DND-41 (cell line): ENCODE measurements at regions not wholly inside any gene's neighbourhood (a gene's known extent, or its start where the extent isn't known, plus 50 kb on each side); places are given as distances from the start of the nearest gene placed in this dataset.

Experiments
- ATAC-seq: fragments of 200-7000 bp; cut with Tn5 transposase; 3 replicates; pipeline ENCODE4 v1.9.1; 2021; ENCODE audit warnings: low read depth; ENCODE audit not compliant: insufficient read depth
- DNase-seq: peaks from one replicate; pipeline ENCODE4 v3.0.0-alpha.2; 2020
- H2AFZ ChIP-seq: 2 replicates; pipeline ENCODE4 v1.6.0; 2012; ENCODE audit warnings: low read depth, low read length
- H3K27ac ChIP-seq: 2 replicates; pipeline ENCODE4 v1.5.1; 2012; ENCODE audit warnings: low read length, inconsistent platforms
- H3K27me3 ChIP-seq: fragments of 200-600 bp; sonication (generic); 2 replicates; pipeline ENCODE4 v1.6.0; 2012; ENCODE audit warnings: low read length, mild to moderate bottlenecking, inconsistent platforms; ENCODE audit not compliant: insufficient read depth, poor library complexity
- H3K36me3 ChIP-seq: 2 replicates; pipeline ENCODE4 v1.5.1; 2012; ENCODE audit warnings: low read length, inconsistent platforms; ENCODE audit not compliant: insufficient read depth
- H3K4me1 ChIP-seq: 2 replicates; pipeline ENCODE4 v1.5.1; 2012; ENCODE audit warnings: mild to moderate bottlenecking, low read length; ENCODE audit not compliant: insufficient read depth
- H3K4me2 ChIP-seq: 2 replicates; pipeline ENCODE4 v1.6.0; 2012; ENCODE audit warnings: mild to moderate bottlenecking, moderate library complexity, low read length, inconsistent platforms; ENCODE audit not compliant: insufficient read depth
- H3K4me3 ChIP-seq, 2 experiments: fragments of 200-600 bp in 1 of 2; shearing (Covaris generic) in 1 of 2; 2 replicates each; pipeline ENCODE4 v1.5.1; 2012 to 2016; ENCODE audit warnings: inconsistent platforms in 2 of 2, low read length in 2 of 2, mild to moderate bottlenecking in 2 of 2, low read depth in 1 of 2, moderate library complexity in 1 of 2
- H3K79me2 ChIP-seq: 2 replicates; pipeline ENCODE4 v1.6.0; 2012; ENCODE audit warnings: low read length, inconsistent platforms; ENCODE audit not compliant: insufficient read depth
- H3K9ac ChIP-seq: 2 replicates; pipeline ENCODE4 v1.6.0; 2012; ENCODE audit warnings: low read depth, mild to moderate bottlenecking, inconsistent platforms, low read length, moderate library complexity
- H3K9me3 ChIP-seq: 2 replicates; pipeline ENCODE4 v1.5.1; 2012; ENCODE audit warnings: low read length, moderate library complexity, mild to moderate bottlenecking, inconsistent platforms; ENCODE audit not compliant: insufficient read depth, severe bottlenecking
- H4K20me1 ChIP-seq: 2 replicates; pipeline ENCODE4 v1.6.0; 2012; ENCODE audit warnings: low read length; ENCODE audit not compliant: insufficient read depth
- EZH2 ChIP-seq: IDR thresholded peaks from 3 replicates; pipeline ENCODE4 v1.6.1; 2012; ENCODE audit warnings: borderline replicate concordance, low read depth, mild to moderate bottlenecking, moderate library complexity, low read length, inconsistent platforms; ENCODE audit not compliant: severe bottlenecking
- TF ChIP-seq, protein P1 (sequence below): IDR thresholded peaks from 2 replicates; pipeline ENCODE4 v1.5.1; 2012; ENCODE audit warnings: borderline replicate concordance, low read length, moderate library complexity, mild to moderate bottlenecking; ENCODE audit not compliant: poor library complexity, severe bottlenecking; ENCODE audit errors: extremely low read depth

DNA sequence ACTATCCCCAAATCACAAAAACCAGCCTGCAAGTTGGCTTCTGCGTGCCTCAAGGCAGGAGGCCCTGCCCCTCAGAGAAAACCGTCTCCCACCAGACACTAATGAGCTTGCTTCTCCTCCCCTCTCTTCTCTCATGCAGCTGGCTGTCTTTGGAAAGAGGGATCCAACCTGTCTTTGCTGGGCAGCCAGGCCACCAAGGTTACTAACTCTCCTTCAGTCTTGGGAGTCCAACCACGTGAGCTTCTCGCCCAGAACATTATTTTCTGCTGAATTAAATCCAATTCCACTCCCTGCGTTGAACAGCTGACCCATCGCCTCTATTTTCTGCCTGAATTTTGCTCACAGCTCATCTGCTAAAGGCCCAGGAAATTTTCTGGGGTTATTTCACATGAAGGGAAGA is 291.3 kb upstream of the NCKAP5 start:
- DNase-seq (no peak), ATAC-seq (no peak)
- no peaks in the 10 kb centered on the region for H3K4me1 ChIP-seq
- peaks cover 5% of the 10 kb centered on the region for H3K27me3 ChIP-seq
- H3K4me3 ChIP-seq, result no peak overlapping the region
- H3K36me3 ChIP-seq, result no peaks in the 10 kb centered on the region
- no peaks in the 10 kb centered on the region for H3K9me3 ChIP-seq
- H3K27ac ChIP-seq, result no peak overlapping the region
- no peak overlapping the region for H3K9ac ChIP-seq
- H4K20me1 ChIP-seq, result no peaks in the 10 kb centered on the region
- TF ChIP-seq EZH2, result no peak
- TF ChIP-seq, protein P1, sequence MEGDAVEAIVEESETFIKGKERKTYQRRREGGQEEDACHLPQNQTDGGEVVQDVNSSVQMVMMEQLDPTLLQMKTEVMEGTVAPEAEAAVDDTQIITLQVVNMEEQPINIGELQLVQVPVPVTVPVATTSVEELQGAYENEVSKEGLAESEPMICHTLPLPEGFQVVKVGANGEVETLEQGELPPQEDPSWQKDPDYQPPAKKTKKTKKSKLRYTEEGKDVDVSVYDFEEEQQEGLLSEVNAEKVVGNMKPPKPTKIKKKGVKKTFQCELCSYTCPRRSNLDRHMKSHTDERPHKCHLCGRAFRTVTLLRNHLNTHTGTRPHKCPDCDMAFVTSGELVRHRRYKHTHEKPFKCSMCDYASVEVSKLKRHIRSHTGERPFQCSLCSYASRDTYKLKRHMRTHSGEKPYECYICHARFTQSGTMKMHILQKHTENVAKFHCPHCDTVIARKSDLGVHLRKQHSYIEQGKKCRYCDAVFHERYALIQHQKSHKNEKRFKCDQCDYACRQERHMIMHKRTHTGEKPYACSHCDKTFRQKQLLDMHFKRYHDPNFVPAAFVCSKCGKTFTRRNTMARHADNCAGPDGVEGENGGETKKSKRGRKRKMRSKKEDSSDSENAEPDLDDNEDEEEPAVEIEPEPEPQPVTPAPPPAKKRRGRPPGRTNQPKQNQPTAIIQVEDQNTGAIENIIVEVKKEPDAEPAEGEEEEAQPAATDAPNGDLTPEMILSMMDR, result no peak
- H3K4me2 ChIP-seq, result no peak overlapping the region
- H3K79me2 ChIP-seq, result no peaks in the 10 kb centered on the region
- H2AFZ ChIP-seq, result no peak overlapping the region

DNA sequence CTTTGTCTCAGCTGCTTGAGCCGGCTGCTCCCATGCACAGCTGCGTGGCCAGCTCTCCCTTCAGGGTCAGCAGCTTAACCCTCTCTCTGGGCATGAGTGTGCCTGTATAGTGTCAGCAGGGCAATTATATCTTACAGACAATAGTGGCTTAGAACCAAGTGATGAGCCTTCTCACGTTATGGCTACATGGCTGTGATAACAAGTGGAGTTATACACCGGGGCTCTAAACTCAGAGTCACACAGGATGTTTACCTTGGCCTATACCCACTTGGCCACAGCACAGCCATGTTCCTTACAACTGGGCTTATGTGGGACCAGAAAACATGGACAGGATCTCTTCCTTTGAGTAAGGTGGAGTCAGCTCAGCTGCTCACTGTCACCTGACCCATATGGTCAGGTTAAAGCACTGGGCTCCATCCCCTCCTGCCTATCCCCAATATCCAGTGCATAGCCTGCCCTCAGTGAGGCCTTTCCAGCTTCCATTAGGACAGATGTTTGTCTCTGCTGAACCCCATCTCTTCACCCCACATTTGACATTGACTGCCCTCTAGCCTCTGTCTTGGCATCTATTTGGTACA is 294.2 kb upstream of the NCKAP5 start:
- no peak overlapping the region for H2AFZ ChIP-seq
- no peak overlapping the region for H3K9ac ChIP-seq
- DNase-seq, result no peak
- no peaks in the 10 kb centered on the region for H4K20me1 ChIP-seq
- no peaks in the 10 kb centered on the region for H3K36me3 ChIP-seq
- no peaks in the 10 kb centered on the region for H3K4me1 ChIP-seq
- no peak for TF ChIP-seq EZH2
- TF ChIP-seq, protein P1, result no peak
- no peak for ATAC-seq
- H3K9me3 ChIP-seq, result no peaks in the 10 kb centered on the region
- no peak overlapping the region for H3K4me3 ChIP-seq
- no peak overlapping the region for H3K27ac ChIP-seq
- peaks cover 9% of the 10 kb centered on the region for H3K27me3 ChIP-seq
- no peak overlapping the region for H3K4me2 ChIP-seq
- no peaks in the 10 kb centered on the region for H3K79me2 ChIP-seq

DNA sequence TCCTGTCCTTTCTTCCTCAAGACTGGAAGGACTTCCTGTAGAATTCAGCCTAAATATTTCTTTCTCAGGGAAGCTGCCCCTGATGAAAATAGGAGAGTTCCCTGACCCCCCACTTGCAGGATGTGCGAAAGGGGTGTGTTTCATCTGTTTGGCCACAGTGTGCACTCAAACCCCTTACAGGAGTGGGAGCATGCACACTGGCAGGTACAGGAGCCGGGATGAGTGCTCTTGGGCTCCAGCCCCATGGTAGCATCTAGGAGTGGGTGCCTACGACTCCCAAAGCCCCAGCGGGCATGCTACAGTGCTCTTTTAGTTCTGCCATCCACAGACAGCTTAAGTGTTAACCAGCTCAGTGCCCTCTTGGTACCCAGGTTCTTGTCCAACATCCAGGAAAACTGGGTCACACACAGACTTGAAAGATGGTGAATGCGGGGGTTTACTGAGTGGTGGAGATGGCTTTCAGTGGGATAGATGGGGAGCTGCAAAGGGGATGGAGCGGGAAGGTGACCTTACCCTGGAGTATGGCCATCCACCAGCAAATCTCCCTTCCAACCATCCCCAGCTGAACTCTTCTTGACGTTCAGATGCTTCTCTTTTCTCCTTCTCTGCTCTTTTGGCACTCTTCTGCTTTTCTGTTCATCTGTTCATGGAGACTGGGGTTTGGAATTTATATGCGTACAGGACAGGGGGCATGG is 295.0 kb upstream of the NCKAP5 start:
- peaks cover 9% of the 10 kb centered on the region for H3K27me3 ChIP-seq
- no peak overlapping the region for H3K4me3 ChIP-seq
- no peaks in the 10 kb centered on the region for H3K4me1 ChIP-seq
- H3K9me3 ChIP-seq, result no peaks in the 10 kb centered on the region
- H3K4me2 ChIP-seq, result no peak overlapping the region
- no peak for TF ChIP-seq EZH2
- H3K9ac ChIP-seq, result no peak overlapping the region
- H3K36me3 ChIP-seq, result no peaks in the 10 kb centered on the region
- no peaks in the 10 kb centered on the region for H3K79me2 ChIP-seq
- ATAC-seq (no peak), DNase-seq (no peak)
- no peaks in the 10 kb centered on the region for H4K20me1 ChIP-seq
- no peak overlapping the region for H2AFZ ChIP-seq
- no peak overlapping the region for H3K27ac ChIP-seq

DNA sequence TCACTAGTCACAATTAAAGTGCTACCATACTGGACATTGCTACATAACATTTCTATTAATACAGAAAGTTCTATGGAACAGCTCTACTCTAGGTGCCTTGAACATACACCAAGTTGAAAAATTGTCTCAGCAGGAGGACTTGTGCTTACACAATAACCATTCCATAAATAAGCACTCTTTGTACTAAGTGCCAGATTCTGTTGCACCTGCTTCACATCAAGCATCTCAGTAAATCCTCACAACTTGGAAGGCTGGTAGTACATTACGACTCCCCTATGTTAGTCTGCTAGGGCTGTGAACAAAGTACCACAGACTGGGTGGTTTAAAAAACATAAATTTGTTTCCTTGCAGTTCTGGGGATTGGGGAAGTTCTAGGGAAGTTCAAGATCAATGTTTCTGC is 296.9 kb upstream of the NCKAP5 start:
- Histone ChIP-seq H3K4me1 (no peaks in the 10 kb centered on the region), H3K36me3 (no peaks in the 10 kb centered on the region), H3K4me3 (no peak overlapping the region), H3K27me3 (peaks cover 9% of the 10 kb centered on the region), H3K79me2 (no peaks in the 10 kb centered on the region), H4K20me1 (no peaks in the 10 kb centered on the region), H3K27ac (no peak overlapping the region), H3K9me3 (no peaks in the 10 kb centered on the region), H3K9ac (no peak overlapping the region), H2AFZ (no peak overlapping the region), H3K4me2 (no peak overlapping the region)
- no peak for TF ChIP-seq EZH2
- TF ChIP-seq, protein P1, result no peak
- no peak for DNase-seq
- no peak for ATAC-seq
